Sigmoid colon (tissue), 6 donors: ENCODE measurements at regions not wholly inside any gene's neighbourhood (a gene's known extent, or its start where the extent isn't known, plus 50 kb on each side); places are given as distances from the start of the nearest gene placed in this dataset.

Experiments used
- DNase-seq: peaks from one replicate; pipeline ENCODE4 v3.0.0-alpha.2; 2019
- H3K27ac ChIP-seq, 4 donors: fragments of 200-600 bp; sonication (generic); one replicate each; pipeline ENCODE4 v1.5.1; 2016 to 2019; ENCODE audit warnings: mild to moderate bottlenecking in 1 of 4
- H3K27me3 ChIP-seq, 3 donors: fragments of 200-600 bp; sonication (generic); one replicate each; pipeline ENCODE4 v1.5.1; 2019; ENCODE audit warnings: mild to moderate bottlenecking in 1 of 3
- H3K36me3 ChIP-seq, 4 donors: fragments of 200-600 bp; sonication (generic); one replicate each; pipeline ENCODE4 v1.5.1; 2016 to 2019
- H3K4me1 ChIP-seq, 4 donors: fragments of 200-600 bp; sonication (generic); one replicate each; pipeline ENCODE4 v1.5.1; 2017 to 2019
- H3K4me3 ChIP-seq, 4 donors: fragments of 200-600 bp; sonication (generic); one replicate each; pipeline ENCODE4 v1.5.1; 2017 to 2019; ENCODE audit warnings: mild to moderate bottlenecking in 2 of 4, moderate library complexity in 1 of 4
- H3K9me3 ChIP-seq, 4 donors: fragments of 200-600 bp in 3 of 4; sonication (generic) in 3 of 4; one replicate each; pipeline versions ENCODE4 v1.5.1 to v1.6.1; 2013 to 2019
- CTCF ChIP-seq, 4 experiments: fragments of 450-650 bp in 3 of 4; fragments of 200-600 bp in 1 of 4; IDR thresholded peaks; one replicate each; pipeline ENCODE4 v1.5.1; 2016 to 2019; ENCODE audit warnings: antibody characterized with exemption in 4 of 4, mild to moderate bottlenecking in 3 of 4, moderate library complexity in 2 of 4
- EP300 ChIP-seq, 4 donors: sonication (generic); formaldehyde crosslinking; IDR thresholded peaks; one replicate each; pipeline ENCODE4 v1.6.1; 2017; ENCODE audit warnings: antibody characterized with exemption in 4 of 4
- POLR2A ChIP-seq, 2 donors: fragments of 450-650 bp; IDR thresholded peaks; one replicate each; pipeline ENCODE4 v1.6.1; 2016; ENCODE audit warnings: antibody characterized with exemption in 2 of 2, mild to moderate bottlenecking in 2 of 2, moderate library complexity in 2 of 2
- POLR2AphosphoS5 ChIP-seq, 4 donors: sonication (generic); formaldehyde crosslinking; IDR thresholded peaks; one replicate each; pipeline ENCODE4 v1.6.1; 2017; ENCODE audit warnings: antibody characterized with exemption in 4 of 4
- WGBS, 2 donors: extraction: QIAGEN DNeasy Blood & Tissue Kit; methylation state at CpG; one replicate each; pipeline ENCODE4 v1.1.7; 2013; 5-methylcytosine and 5-hydroxymethylcytosine counted together
- intact Hi-C: fragments of 100-400 bp; cut with DNase I; formaldehyde crosslinking; loops from one replicate; pipeline ENCODE4 v1.15.1; 2023
- donor health status: healthy with polysubstance abuse.
- donor health status: healthy.

- intact Hi-C loops: loop anchor here (5.0 to 10.0 kb wide), 3 partner anchors 229 to 613 kb away; no protein-coding TSS in a partner anchor
- no peak for DNase-seq
- WGBS, 2 donors: 94 to 95% methylated on average over 3 of the region's 3 CpGs
- peaks cover 0 to 5% (median 0%) of the 10 kb centered on the region in 4 donors for H3K4me1 ChIP-seq
- H3K27me3 ChIP-seq: no peaks in the 10 kb centered on the region
- H3K4me3 ChIP-seq: no peak overlapping the region
- no peaks in the 10 kb centered on the region for H3K9me3 ChIP-seq
- TF ChIP-seq POLR2A (IDR thresholded peaks at IDR 0.05): no peak
- no peak for TF ChIP-seq CTCF (IDR thresholded peaks at IDR 0.05)
- TF ChIP-seq POLR2AphosphoS5 (IDR thresholded peaks at IDR 0.05): no peak
- TF ChIP-seq EP300 (IDR thresholded peaks at IDR 0.05): no peak
- H3K36me3 ChIP-seq: no peaks in the 10 kb centered on the region
- no peak overlapping the region for H3K27ac ChIP-seq
Observed at GRCh38 chr7:19984231-19984632, 210.8 kb upstream of the TMEM196 start.

- H3K36me3 ChIP-seq: no peaks in the 10 kb centered on the region
- intact Hi-C loops: loop anchor here (1.0 to 10.0 kb wide), 4 partner anchors 189 to 614 kb away; no protein-coding TSS in a partner anchor
- no peak overlapping the region for H3K4me3 ChIP-seq
- TF ChIP-seq CTCF (IDR thresholded peaks at IDR 0.05) (peak in 3 of 4 experiments; percentile 34 to 48 (median 43)), POLR2AphosphoS5 (IDR thresholded peaks at IDR 0.05) (no peak), POLR2A (IDR thresholded peaks at IDR 0.05) (no peak), EP300 (IDR thresholded peaks at IDR 0.05) (no peak)
- no peak overlapping the region for H3K27ac ChIP-seq
- DNase-seq: peak; percentile 82
- WGBS, 2 donors: 62 to 72% methylated on average over 6 of the region's 6 CpGs
- no peaks in the 10 kb centered on the region for H3K27me3 ChIP-seq
- peaks cover 0 to 3% (median 0%) of the 10 kb centered on the region in 4 donors for H3K9me3 ChIP-seq
- peaks cover 0 to 5% (median 0%) of the 10 kb centered on the region in 4 donors for H3K4me1 ChIP-seq
Observed at GRCh38 chr7:19982841-19983835, 209.7 kb upstream of the TMEM196 start.

- peaks cover 0 to 5% (median 0%) of the 10 kb centered on the region in 4 donors for H3K4me1 ChIP-seq
- no peak overlapping the region for H3K4me3 ChIP-seq
- TF ChIP-seq POLR2AphosphoS5 (IDR thresholded peaks at IDR 0.05): no peak
- TF ChIP-seq EP300 (IDR thresholded peaks at IDR 0.05): no peak
- no peak for TF ChIP-seq POLR2A (IDR thresholded peaks at IDR 0.05)
- no peak for TF ChIP-seq CTCF (IDR thresholded peaks at IDR 0.05)
- H3K9me3 ChIP-seq: no peaks in the 10 kb centered on the region
- DNase-seq: no peak
- H3K27me3 ChIP-seq: no peaks in the 10 kb centered on the region
- WGBS, 2 donors: 93 to 94% methylated on average over 2 of the region's 2 CpGs
- H3K27ac ChIP-seq: no peak overlapping the region
- no peaks in the 10 kb centered on the region for H3K36me3 ChIP-seq
- intact Hi-C loops: no loop called here
Observed at GRCh38 chr7:19973581-19973980, 200.2 kb upstream of the TMEM196 start.

GRCh38 chr7:19972876-19973275, 199.5 kb upstream of the TMEM196 start:
- no peak overlapping the region for H3K27ac ChIP-seq
- no peaks in the 10 kb centered on the region for H3K27me3 ChIP-seq
- no peak for DNase-seq
- intact Hi-C loops: no loop called here
- no peaks in the 10 kb centered on the region for H3K9me3 ChIP-seq
- TF ChIP-seq POLR2AphosphoS5 (IDR thresholded peaks at IDR 0.05) (no peak), EP300 (IDR thresholded peaks at IDR 0.05) (no peak), POLR2A (IDR thresholded peaks at IDR 0.05) (no peak), CTCF (IDR thresholded peaks at IDR 0.05) (no peak)
- H3K4me3 ChIP-seq: no peak overlapping the region
- WGBS, 2 donors: 89 to 96% methylated on average over 1 of the region's 1 CpG
- H3K36me3 ChIP-seq: no peaks in the 10 kb centered on the region
- H3K4me1 ChIP-seq: peaks cover 0 to 5% (median 0%) of the 10 kb centered on the region in 4 donors
